ENCODE measurements at regions not wholly inside any gene's neighbourhood (a gene's known extent, or its start where the extent isn't known, plus 50 kb on each side); places are given as distances from the start of the nearest gene placed in this dataset.

DNA sequence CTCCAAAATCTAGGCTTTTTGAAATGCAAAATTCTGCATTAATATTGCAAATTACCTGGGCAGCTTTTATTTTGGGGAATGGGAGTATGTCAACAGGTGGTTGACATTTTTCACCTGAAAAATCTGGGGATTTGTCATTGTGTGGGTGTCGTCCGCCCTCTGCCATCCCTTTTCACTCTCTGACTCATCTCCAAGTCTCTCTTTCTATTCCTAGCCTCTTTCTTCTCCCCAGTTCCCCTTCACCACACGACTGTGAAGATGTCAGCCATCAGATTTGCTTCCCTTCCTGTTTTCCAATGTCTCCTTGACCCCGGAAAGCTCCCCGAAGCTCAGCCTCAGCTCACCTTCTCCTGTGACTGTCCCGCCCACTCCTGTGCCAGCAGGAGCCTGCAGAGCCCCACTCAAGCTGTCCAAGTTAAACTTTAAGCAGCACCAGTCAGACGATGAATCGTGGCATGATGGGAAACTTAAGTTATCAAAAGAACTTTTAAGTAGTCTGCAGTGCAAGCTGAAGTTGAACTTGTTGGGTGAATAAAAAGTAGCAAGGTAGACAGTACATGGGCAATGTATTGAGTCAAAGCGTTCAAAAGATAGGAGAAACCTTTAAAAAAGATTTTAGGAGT is 590.2 kb downstream of the VRK1 start:
- H3K9me3 ChIP-seq (replicated peaks; ENCODE audit: control insufficient read depth, insufficient read depth, low read length), result peaks cover 2% of the 10 kb centered on the region
- H3K9me1 ChIP-seq (replicated peaks; ENCODE audit: control insufficient read depth, extremely low read depth, insufficient read depth, low read length), result no peaks in the 10 kb centered on the region
- FAIRE-seq, result no peak
- DNase-seq (ENCODE audit: low read depth, low spot score), result no peak
- no peaks in the 10 kb centered on the region for H3K79me2 ChIP-seq (ENCODE audit: control insufficient read depth, insufficient read depth, low read length)
- TF ChIP-seq, protein P1, sequence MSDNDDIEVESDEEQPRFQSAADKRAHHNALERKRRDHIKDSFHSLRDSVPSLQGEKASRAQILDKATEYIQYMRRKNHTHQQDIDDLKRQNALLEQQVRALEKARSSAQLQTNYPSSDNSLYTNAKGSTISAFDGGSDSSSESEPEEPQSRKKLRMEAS (IDR thresholded peaks at IDR 0.05; ENCODE audit: insufficient read depth, insufficient read length), result no peak
- TF ChIP-seq POLR2A (IDR thresholded peaks at IDR 0.05; ENCODE audit: low read depth, low read length) (no peak), JUN (IDR thresholded peaks at IDR 0.05; ENCODE audit: borderline replicate concordance, insufficient read depth, insufficient read length, low read depth) (no peak), GATA2 (IDR thresholded peaks at IDR 0.05; ENCODE audit: insufficient read depth, insufficient read length, low read depth, low read length) (no peak), MYC (IDR thresholded peaks at IDR 0.05; ENCODE audit: low read depth, low read length) (no peak), FOS (IDR thresholded peaks at IDR 0.05; ENCODE audit: borderline replicate concordance, insufficient read depth, low read length) (no peak), POLR2AphosphoS5 (IDR thresholded peaks at IDR 0.05; ENCODE audit: insufficient read depth, low read depth, low read length) (no peak), EZH2 (IDR thresholded peaks at IDR 0.05; ENCODE audit: borderline replicate concordance, low read depth, low read length, severe bottlenecking) (no peak)
- TF ChIP-seq, protein P2, sequence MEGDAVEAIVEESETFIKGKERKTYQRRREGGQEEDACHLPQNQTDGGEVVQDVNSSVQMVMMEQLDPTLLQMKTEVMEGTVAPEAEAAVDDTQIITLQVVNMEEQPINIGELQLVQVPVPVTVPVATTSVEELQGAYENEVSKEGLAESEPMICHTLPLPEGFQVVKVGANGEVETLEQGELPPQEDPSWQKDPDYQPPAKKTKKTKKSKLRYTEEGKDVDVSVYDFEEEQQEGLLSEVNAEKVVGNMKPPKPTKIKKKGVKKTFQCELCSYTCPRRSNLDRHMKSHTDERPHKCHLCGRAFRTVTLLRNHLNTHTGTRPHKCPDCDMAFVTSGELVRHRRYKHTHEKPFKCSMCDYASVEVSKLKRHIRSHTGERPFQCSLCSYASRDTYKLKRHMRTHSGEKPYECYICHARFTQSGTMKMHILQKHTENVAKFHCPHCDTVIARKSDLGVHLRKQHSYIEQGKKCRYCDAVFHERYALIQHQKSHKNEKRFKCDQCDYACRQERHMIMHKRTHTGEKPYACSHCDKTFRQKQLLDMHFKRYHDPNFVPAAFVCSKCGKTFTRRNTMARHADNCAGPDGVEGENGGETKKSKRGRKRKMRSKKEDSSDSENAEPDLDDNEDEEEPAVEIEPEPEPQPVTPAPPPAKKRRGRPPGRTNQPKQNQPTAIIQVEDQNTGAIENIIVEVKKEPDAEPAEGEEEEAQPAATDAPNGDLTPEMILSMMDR (IDR thresholded peaks at IDR 0.05; ENCODE audit: extremely low read depth in 1 of 2, insufficient read depth in 1 of 2, low read depth in 1 of 2, low read length in 2 of 2), result no peak
- dilution Hi-C loops (cut with MboI; ENCODE audit: extremely low pct_ligation_motif_present, low sequenced_read_pairs), result no loop called here
- no peaks in the 10 kb centered on the region for H4K20me1 ChIP-seq (replicated peaks; ENCODE audit: control insufficient read depth, extremely low read depth, insufficient read depth, low read length)
- H3K4me3 ChIP-seq (replicated peaks in 1 of 3; ENCODE audit: insufficient read depth in 1 of 3, low read depth in 1 of 3, low read length in 3 of 3), result no peak overlapping the region
- no peak overlapping the region for H3K9ac ChIP-seq (replicated peaks; ENCODE audit: extremely low read depth, insufficient read depth, low read length)
- no peak overlapping the region for H2AFZ ChIP-seq (ENCODE audit: low read depth, low read length)
- intact Hi-C loops (cut with micrococcal nuclease), result no loop called here
- no peaks in the 10 kb centered on the region for H3K4me1 ChIP-seq (ENCODE audit: control insufficient read depth, extremely low read depth, insufficient read depth, low read length)
- no peak overlapping the region for H3K4me2 ChIP-seq (ENCODE audit: insufficient read depth, low read length)
- ChIA-PET POLR2A (no interaction called here), CTCF (no interaction called here)
- BruUV-seq (replicated peaks), result no TSS peak
- H3K36me3 ChIP-seq (ENCODE audit: control insufficient read depth in 2 of 2, extremely low read depth in 1 of 2, insufficient read depth in 2 of 2, low read length in 2 of 2), result no peaks in the 10 kb centered on the region
- H3K27ac ChIP-seq (ENCODE audit: insufficient read depth, low read depth, low read length), result no peak overlapping the region
- no peaks in the 10 kb centered on the region for H3K27me3 ChIP-seq (ENCODE audit: control insufficient read depth in 2 of 2, insufficient read depth in 2 of 2, low read length in 2 of 2)
